Activated CD8-positive, alpha-beta T cell treated with anti-CD3 and anti-CD28 coated beads, Interleukin-2, amount 10 ng/mL, durations not matched to agents 7 days and 5 days (primary cell): ENCODE measurements at regions not wholly inside any gene's neighbourhood (a gene's known extent, or its start where the extent isn't known, plus 50 kb on each side); places are given as distances from the start of the nearest gene placed in this dataset.

Source experiments
- ATAC-seq: fragments of 150-1000 bp; cut with Tn5 transposase; one replicate; pipeline ENCODE4 v1.10.0; 2021; ENCODE audit warnings: moderate library complexity
- CTCF ChIA-PET: fragments of 350-600 bp; sonication (Branson Sonifier 250); formaldehyde crosslinking; loops from one replicate; lab custom pipeline; 2021; ENCODE audit warnings: antibody characterized with exemption; lab: Charles Lee
- POLR2A ChIA-PET: fragments of 350-600 bp; sonication (Branson Sonifier 250); formaldehyde crosslinking; loops from one replicate; lab custom pipeline; 2021; ENCODE audit warnings: antibody characterized with exemption; lab: Charles Lee
- DNase-seq: peaks from one replicate; pipeline ENCODE4 v3.0.0-alpha.2; 2020
- H3K27ac Mint-ChIP-seq: one replicate; pipeline ENCODE4 v1.8.0; 2021; ENCODE audit warnings: mild to moderate bottlenecking, mixed read lengths
- H3K27me3 Mint-ChIP-seq: one replicate; pipeline ENCODE4 v1.8.0; 2021; ENCODE audit warnings: low read depth, mixed read lengths
- H3K36me3 Mint-ChIP-seq: one replicate; pipeline ENCODE4 v1.8.0; 2021; ENCODE audit warnings: low read depth, mixed read lengths
- H3K4me1 Mint-ChIP-seq: one replicate; pipeline ENCODE4 v1.8.0; 2021; ENCODE audit warnings: low read depth, mixed read lengths
- H3K4me3 Mint-ChIP-seq: one replicate; pipeline ENCODE4 v1.8.0; 2021; ENCODE audit warnings: mild to moderate bottlenecking, mixed read lengths
- H3K9me3 Mint-ChIP-seq: one replicate; pipeline ENCODE4 v1.8.0; 2022; ENCODE audit warnings: mixed read lengths; ENCODE audit not compliant: insufficient read depth

- H3K4me1 Mint-ChIP-seq = no peaks in the 10 kb centered on the region
- no peaks in the 10 kb centered on the region for H3K9me3 Mint-ChIP-seq
- ChIA-PET POLR2A (no interaction called here), CTCF (no interaction called here)
- ATAC-seq (no peak), DNase-seq (no peak)
- no peaks in the 10 kb centered on the region for H3K27me3 Mint-ChIP-seq
- H3K36me3 Mint-ChIP-seq = no peaks in the 10 kb centered on the region
- no peak overlapping the region for H3K27ac Mint-ChIP-seq
- no peak overlapping the region for H3K4me3 Mint-ChIP-seq
Observed at GRCh38 chr1:232511172-232511571, 118.8 kb downstream of the SIPA1L2 start.

GRCh38 chr1:232510367-232511110, 119.4 kb downstream of the SIPA1L2 start:
- CTCF ChIA-PET = no interaction called here
- DNase-seq = no peak
- Mint-ChIP-seq H3K9me3 (no peaks in the 10 kb centered on the region), H3K4me1 (no peaks in the 10 kb centered on the region), H3K4me3 (no peak overlapping the region), H3K27ac (no peak overlapping the region), H3K27me3 (no peaks in the 10 kb centered on the region), H3K36me3 (no peaks in the 10 kb centered on the region)
- POLR2A ChIA-PET = no interaction called here
- no peak for ATAC-seq

GRCh38 chr1:232509570-232509969, 120.4 kb downstream of the SIPA1L2 start:
- Mint-ChIP-seq H3K27ac (no peak overlapping the region), H3K9me3 (no peaks in the 10 kb centered on the region), H3K36me3 (no peaks in the 10 kb centered on the region), H3K27me3 (no peaks in the 10 kb centered on the region), H3K4me1 (no peaks in the 10 kb centered on the region), H3K4me3 (no peak overlapping the region)
- ChIA-PET CTCF (no interaction called here), POLR2A (no interaction called here)
- DNase-seq (no peak), ATAC-seq (no peak)

DNA sequence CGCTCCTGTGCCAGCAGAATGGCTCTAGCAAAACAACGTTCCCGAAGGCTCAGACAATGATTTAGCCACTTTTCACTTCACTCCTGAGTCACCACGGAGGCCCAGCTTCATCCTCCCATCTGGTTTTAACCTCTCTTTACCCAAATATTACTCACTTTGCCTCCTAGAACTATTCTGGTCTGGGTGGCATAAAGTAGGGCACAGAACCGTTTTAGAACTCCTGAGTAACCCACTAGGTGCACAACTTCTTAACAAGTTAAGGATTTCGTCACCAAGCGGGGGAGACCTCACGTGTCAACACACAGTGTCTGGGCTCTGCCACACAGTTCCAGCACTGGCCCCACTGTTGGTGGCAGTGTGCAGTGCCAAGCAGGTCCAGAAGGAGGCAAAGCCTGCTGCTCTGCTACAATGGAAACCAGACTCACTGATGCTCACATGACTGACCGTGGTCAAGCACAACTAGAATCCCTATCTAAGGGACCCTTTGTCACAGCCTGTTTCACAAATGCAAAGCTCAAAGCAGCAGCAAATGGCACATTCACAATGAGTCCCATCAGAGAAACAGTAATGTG, 121.7 kb downstream of the SIPA1L2 start:
- no peak for DNase-seq
- ChIA-PET POLR2A (no interaction called here), CTCF (no interaction called here)
- H3K9me3 Mint-ChIP-seq = no peaks in the 10 kb centered on the region
- no peak for ATAC-seq
- H3K27me3 Mint-ChIP-seq = no peaks in the 10 kb centered on the region
- H3K4me1 Mint-ChIP-seq = no peaks in the 10 kb centered on the region
- H3K4me3 Mint-ChIP-seq = no peak overlapping the region
- no peaks in the 10 kb centered on the region for H3K36me3 Mint-ChIP-seq
- H3K27ac Mint-ChIP-seq = no peak overlapping the region

GRCh38 chr1:232507571-232507970, 122.4 kb downstream of the SIPA1L2 start:
- H3K27ac Mint-ChIP-seq = no peak overlapping the region
- no peak for DNase-seq
- POLR2A ChIA-PET = no interaction called here
- H3K4me3 Mint-ChIP-seq = no peak overlapping the region
- H3K4me1 Mint-ChIP-seq = no peaks in the 10 kb centered on the region
- H3K9me3 Mint-ChIP-seq = no peaks in the 10 kb centered on the region
- no peaks in the 10 kb centered on the region for H3K27me3 Mint-ChIP-seq
- CTCF ChIA-PET = no interaction called here
- ATAC-seq = no peak
- no peaks in the 10 kb centered on the region for H3K36me3 Mint-ChIP-seq

DNA sequence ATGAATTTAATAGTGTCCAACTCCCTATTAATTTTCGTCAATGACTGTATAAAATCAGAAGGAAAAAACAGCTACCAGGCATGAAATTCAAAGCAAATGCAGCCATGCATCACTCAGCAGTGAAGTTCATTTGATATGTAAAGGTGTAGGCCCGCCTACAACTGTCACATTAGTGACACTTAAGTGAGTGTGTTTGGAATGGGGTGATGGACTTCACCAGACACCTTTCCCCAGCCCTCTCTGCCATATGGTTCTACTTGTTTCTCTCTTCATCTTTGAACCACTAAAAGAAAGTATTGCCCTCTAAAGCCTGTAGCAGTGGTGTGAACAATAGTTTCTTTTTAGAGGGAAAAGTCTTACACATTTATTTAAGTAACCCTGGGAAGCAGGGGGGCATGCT, 124.0 kb downstream of the SIPA1L2 start:
- DNase-seq (no peak), ATAC-seq (no peak)
- Mint-ChIP-seq H3K27me3 (no peaks in the 10 kb centered on the region), H3K36me3 (no peaks in the 10 kb centered on the region), H3K4me3 (no peak overlapping the region), H3K4me1 (no peaks in the 10 kb centered on the region), H3K27ac (no peak overlapping the region), H3K9me3 (no peaks in the 10 kb centered on the region)
- ChIA-PET CTCF (no interaction called here), POLR2A (no interaction called here)

- DNase-seq (no peak), ATAC-seq (no peak)
- Mint-ChIP-seq H3K27me3 (no peaks in the 10 kb centered on the region), H3K27ac (no peak overlapping the region), H3K4me3 (no peak overlapping the region), H3K9me3 (no peaks in the 10 kb centered on the region), H3K4me1 (no peaks in the 10 kb centered on the region), H3K36me3 (no peaks in the 10 kb centered on the region)
- ChIA-PET CTCF (interaction anchor here (1.2 kb wide), 1 partner anchor 48 kb away, joined by 3 read pairs; no protein-coding TSS in a partner anchor), POLR2A (no interaction called here)
Observed at GRCh38 chr1:232504651-232505050, 125.3 kb downstream of the SIPA1L2 start.

DNA sequence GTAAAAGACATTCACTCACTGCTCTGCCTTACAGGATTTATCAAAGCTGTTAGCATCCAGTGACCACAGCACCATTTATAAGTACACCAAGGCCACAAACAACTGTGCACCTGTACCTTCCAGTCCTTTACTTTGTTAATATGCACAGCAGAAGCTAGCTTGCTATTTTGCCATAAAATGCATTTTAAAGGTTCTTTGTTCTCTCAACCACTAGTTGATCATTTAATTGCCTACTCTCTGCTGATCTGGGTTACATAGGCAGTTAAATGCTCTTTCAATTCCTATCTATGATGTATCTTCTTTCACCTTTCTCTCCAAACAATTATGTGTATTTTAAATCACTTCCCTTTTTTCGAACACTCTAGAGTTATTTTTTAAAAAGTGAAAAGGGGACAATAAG, 126.4 kb downstream of the SIPA1L2 start:
- no peaks in the 10 kb centered on the region for H3K4me1 Mint-ChIP-seq
- ATAC-seq (no peak), DNase-seq (no peak)
- ChIA-PET POLR2A (no interaction called here), CTCF (interaction anchor here (1.2 kb wide), 1 partner anchor 49 kb away, joined by 3 read pairs; no protein-coding TSS in a partner anchor)
- no peak overlapping the region for H3K27ac Mint-ChIP-seq
- H3K4me3 Mint-ChIP-seq = no peak overlapping the region
- no peaks in the 10 kb centered on the region for H3K36me3 Mint-ChIP-seq
- no peaks in the 10 kb centered on the region for H3K9me3 Mint-ChIP-seq
- no peaks in the 10 kb centered on the region for H3K27me3 Mint-ChIP-seq

GRCh38 chr1:232501854-232502253, 128.1 kb downstream of the SIPA1L2 start:
- Mint-ChIP-seq H3K4me3 (no peak overlapping the region), H3K36me3 (no peaks in the 10 kb centered on the region), H3K27ac (no peak overlapping the region), H3K27me3 (no peaks in the 10 kb centered on the region), H3K9me3 (no peaks in the 10 kb centered on the region), H3K4me1 (no peaks in the 10 kb centered on the region)
- no peak for ATAC-seq
- CTCF ChIA-PET = no interaction called here
- DNase-seq = no peak
- POLR2A ChIA-PET = no interaction called here

- no peak overlapping the region for H3K4me3 Mint-ChIP-seq
- no peaks in the 10 kb centered on the region for H3K27me3 Mint-ChIP-seq
- H3K27ac Mint-ChIP-seq = no peak overlapping the region
- POLR2A ChIA-PET = no interaction called here
- CTCF ChIA-PET = no interaction called here
- H3K9me3 Mint-ChIP-seq = no peaks in the 10 kb centered on the region
- no peaks in the 10 kb centered on the region for H3K4me1 Mint-ChIP-seq
- no peak for ATAC-seq
- no peaks in the 10 kb centered on the region for H3K36me3 Mint-ChIP-seq
- no peak for DNase-seq
Observed at GRCh38 chr1:232499188-232499587, 130.7 kb downstream of the SIPA1L2 start.

DNA sequence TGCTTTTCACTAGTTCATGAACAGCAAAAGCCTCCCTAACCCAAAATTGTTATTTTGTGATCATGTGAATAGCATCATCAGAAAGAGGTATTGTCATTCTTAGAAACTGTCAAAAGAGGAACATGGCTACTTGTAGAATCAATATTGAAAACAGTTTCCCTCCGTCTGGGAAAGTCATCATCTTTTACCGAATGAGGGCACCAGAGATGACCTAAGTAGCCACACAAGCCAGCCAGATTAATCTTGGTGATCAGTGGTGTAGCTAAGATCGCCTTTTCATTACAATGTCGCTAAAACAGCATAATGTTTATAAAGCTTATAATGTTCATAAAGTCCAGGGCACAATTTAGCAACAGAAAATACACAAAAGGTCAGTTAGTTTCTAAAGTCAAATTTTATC, 136.1 kb downstream of the SIPA1L2 start:
- no peak for DNase-seq
- no peaks in the 10 kb centered on the region for H3K9me3 Mint-ChIP-seq
- no peak overlapping the region for H3K4me3 Mint-ChIP-seq
- no peak for ATAC-seq
- no peaks in the 10 kb centered on the region for H3K36me3 Mint-ChIP-seq
- H3K4me1 Mint-ChIP-seq = no peaks in the 10 kb centered on the region
- no peak overlapping the region for H3K27ac Mint-ChIP-seq
- no peaks in the 10 kb centered on the region for H3K27me3 Mint-ChIP-seq
- ChIA-PET POLR2A (no interaction called here), CTCF (no interaction called here)

DNA sequence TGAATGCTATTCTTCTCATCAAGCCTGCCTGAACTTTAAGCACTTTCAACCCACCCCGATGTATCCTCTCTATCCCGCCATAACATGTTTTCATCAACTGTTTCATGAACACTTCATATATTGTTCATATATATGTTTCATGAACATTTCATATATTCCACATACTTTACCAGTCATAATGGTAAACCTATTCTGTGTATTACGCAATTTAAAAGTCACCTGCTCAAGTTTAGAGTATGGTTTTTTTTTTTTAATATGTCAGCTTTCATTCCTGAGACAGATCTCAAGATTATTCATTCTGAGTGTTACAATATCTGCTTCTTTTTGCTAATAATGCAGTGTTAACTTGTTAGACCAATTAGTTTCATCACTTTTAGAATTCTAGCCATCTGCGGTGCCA, 140.7 kb downstream of the SIPA1L2 start:
- POLR2A ChIA-PET = no interaction called here
- no peak overlapping the region for H3K4me3 Mint-ChIP-seq
- H3K36me3 Mint-ChIP-seq = no peaks in the 10 kb centered on the region
- ATAC-seq (no peak), DNase-seq (no peak)
- no peaks in the 10 kb centered on the region for H3K4me1 Mint-ChIP-seq
- no peak overlapping the region for H3K27ac Mint-ChIP-seq
- CTCF ChIA-PET = no interaction called here
- no peaks in the 10 kb centered on the region for H3K27me3 Mint-ChIP-seq
- no peaks in the 10 kb centered on the region for H3K9me3 Mint-ChIP-seq
